Astrocyte (in vitro differentiated cells and primary cell): ENCODE measurements at regions not wholly inside any gene's neighbourhood (a gene's known extent, or its start where the extent isn't known, plus 50 kb on each side); places are given as distances from the start of the nearest gene placed in this dataset.
"Not testable (repeated sequence)": the region's sequence is repeated elsewhere in the genome, so short reads cannot be mapped to it uniquely, and the experiment has no call there.

ENCODE experiments used
- CTCF ChIP-seq: IDR thresholded peaks from 2 replicates; pipeline ENCODE4 v1.5.1; 2011; ENCODE audit warnings: low read depth, mild to moderate bottlenecking, inconsistent platforms, low read length, moderate library complexity; ENCODE audit not compliant: insufficient read depth
- EZH2 ChIP-seq: IDR thresholded peaks from 2 replicates; pipeline ENCODE4 v1.6.1; 2012; ENCODE audit warnings: mild to moderate bottlenecking, low read length, inconsistent platforms; ENCODE audit not compliant: insufficient read depth

GRCh38 chrX:140214518-140214917, 249.2 kb upstream of the CXorf66 start:
- not testable (repeated sequence) for TF ChIP-seq CTCF, EZH2
